ENCODE measurements at regions not wholly inside any gene's neighbourhood (a gene's known extent, or its start where the extent isn't known, plus 50 kb on each side); places are given as distances from the start of the nearest gene placed in this dataset.

DNA sequence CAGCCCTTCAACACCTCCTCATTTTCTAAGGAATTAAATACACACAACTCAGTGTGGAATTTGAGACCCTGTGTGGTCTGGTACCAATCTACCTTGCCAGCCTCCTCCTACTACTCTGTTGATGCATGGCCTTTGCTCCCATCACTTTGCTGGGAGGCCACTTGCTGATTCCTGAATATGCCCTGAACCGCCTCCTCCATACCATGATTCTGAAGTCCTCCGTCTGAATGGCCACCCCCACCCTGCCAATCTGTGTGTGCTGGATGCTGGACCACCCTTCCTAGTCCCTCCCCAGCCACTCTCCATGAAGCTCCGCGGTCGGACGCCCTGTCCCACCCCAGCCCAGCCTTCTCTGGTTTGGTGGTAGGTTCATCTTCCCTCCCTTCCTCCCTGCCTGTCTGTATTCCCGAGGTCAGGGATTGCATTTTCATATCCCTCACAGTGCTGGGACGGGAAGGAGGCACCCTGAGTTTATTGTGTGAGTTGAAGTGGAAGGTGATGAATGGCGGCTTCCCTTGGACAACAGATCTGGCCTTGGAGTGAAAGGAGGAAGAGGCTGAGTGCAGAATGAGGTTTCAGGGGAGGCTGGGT is 138.3 kb downstream of the CDC5L start:
- CTCF ChIA-PET: no interaction called here
- Mint-ChIP-seq H3K36me3 (ENCODE audit: insufficient read depth, unreplicated experiment) (no peaks in the 10 kb centered on the region), H3K4me1 (ENCODE audit: low read depth, unreplicated experiment) (no peaks in the 10 kb centered on the region), H3K27me3 (ENCODE audit: insufficient read depth, unreplicated experiment) (peaks cover 15% of the 10 kb centered on the region), H3K9me3 (ENCODE audit: unreplicated experiment) (no peaks in the 10 kb centered on the region), H3K27ac (ENCODE audit: unreplicated experiment) (no peak overlapping the region), H3K4me3 (ENCODE audit: unreplicated experiment) (no peak overlapping the region)
- Histone ChIP-seq H3K4me1 (no peaks in the 10 kb centered on the region), H3K9me3 (no peaks in the 10 kb centered on the region), H3K4me3 (ENCODE audit: low read depth, low read length) (no peak overlapping the region), H3K36me3 (ENCODE audit: control insufficient read depth, insufficient read depth, low read length) (no peaks in the 10 kb centered on the region), H3K27me3 (replicated peaks; ENCODE audit: control insufficient read depth, insufficient read depth, low read length) (no peaks in the 10 kb centered on the region)
- TF ChIP-seq CTCF (IDR thresholded peaks at IDR 0.05; ENCODE audit: insufficient read depth in 1 of 2, low read depth in 1 of 2, low read length in 1 of 2, severe bottlenecking in 1 of 2, unreplicated experiment in 1 of 2): no peak
- intact Hi-C loops (cut with micrococcal nuclease; ENCODE audit: unreplicated experiment): no loop called here
- DNase-seq: no peak
- no TSS peak for BruUV-seq (replicated peaks)
- POLR2A ChIA-PET: no interaction called here

DNA sequence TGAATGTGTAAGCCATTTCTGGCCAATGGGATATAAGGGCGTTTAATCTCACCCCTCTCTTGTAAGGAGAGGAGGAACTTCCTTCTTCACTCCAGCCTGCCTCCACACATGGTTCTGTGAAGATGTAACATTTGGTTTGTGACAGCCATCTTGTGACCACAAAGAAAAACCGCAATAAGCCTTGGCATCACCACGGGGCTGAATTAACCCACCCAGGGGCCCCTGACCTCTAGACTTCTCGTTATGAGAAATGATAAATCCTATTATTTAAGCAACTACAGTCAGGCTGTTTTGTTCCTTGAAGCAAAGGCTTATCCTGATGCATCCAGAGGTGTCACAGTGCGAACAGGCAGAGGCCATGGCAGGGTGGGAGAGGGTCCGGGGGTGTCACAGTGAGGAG is 139.7 kb downstream of the CDC5L start:
- Mint-ChIP-seq H3K36me3 (ENCODE audit: insufficient read depth, unreplicated experiment) (no peaks in the 10 kb centered on the region), H3K27ac (ENCODE audit: unreplicated experiment) (no peak overlapping the region), H3K27me3 (ENCODE audit: insufficient read depth, unreplicated experiment) (peaks cover 19% of the 10 kb centered on the region), H3K4me1 (ENCODE audit: low read depth, unreplicated experiment) (no peaks in the 10 kb centered on the region), H3K9me3 (ENCODE audit: unreplicated experiment) (no peaks in the 10 kb centered on the region), H3K4me3 (ENCODE audit: unreplicated experiment) (no peak overlapping the region)
- intact Hi-C loops (cut with micrococcal nuclease; ENCODE audit: unreplicated experiment): no loop called here
- no TSS peak for BruUV-seq (replicated peaks)
- CTCF ChIA-PET: interaction anchor here (0.5 kb wide), 1 partner anchor 51 kb away, joined by 3 read pairs; no protein-coding TSS in a partner anchor
- H3K4me3 ChIP-seq (ENCODE audit: low read depth, low read length): no peak overlapping the region
- H3K36me3 ChIP-seq (ENCODE audit: control insufficient read depth, insufficient read depth, low read length): no peaks in the 10 kb centered on the region
- no peaks in the 10 kb centered on the region for H3K9me3 ChIP-seq
- POLR2A ChIA-PET: no interaction called here
- H3K4me1 ChIP-seq: no peaks in the 10 kb centered on the region
- H3K27me3 ChIP-seq (replicated peaks; ENCODE audit: control insufficient read depth, insufficient read depth, low read length): no peaks in the 10 kb centered on the region
- no peak for DNase-seq
- TF ChIP-seq CTCF (IDR thresholded peaks at IDR 0.05; ENCODE audit: insufficient read depth in 1 of 2, low read depth in 1 of 2, low read length in 1 of 2, severe bottlenecking in 1 of 2, unreplicated experiment in 1 of 2): no peak

GRCh38 chr6:44527583-44528369 is 140.3 kb downstream of the CDC5L start:
- POLR2A ChIA-PET: no interaction called here
- CTCF ChIA-PET: interaction anchor here (0.5 kb wide), 1 partner anchor 52 kb away, joined by 3 read pairs; no protein-coding TSS in a partner anchor
- H3K4me3 ChIP-seq (ENCODE audit: low read depth, low read length): no peak overlapping the region
- peaks cover 19% of the 10 kb centered on the region for H3K27me3 Mint-ChIP-seq (ENCODE audit: insufficient read depth, unreplicated experiment)
- no peak overlapping the region for H3K27ac Mint-ChIP-seq (ENCODE audit: unreplicated experiment)
- no peak for TF ChIP-seq CTCF (IDR thresholded peaks at IDR 0.05; ENCODE audit: insufficient read depth in 1 of 2, low read depth in 1 of 2, low read length in 1 of 2, severe bottlenecking in 1 of 2, unreplicated experiment in 1 of 2)
- no peak for DNase-seq
- H3K36me3 Mint-ChIP-seq (ENCODE audit: insufficient read depth, unreplicated experiment): no peaks in the 10 kb centered on the region
- H3K4me1 Mint-ChIP-seq (ENCODE audit: low read depth, unreplicated experiment): no peaks in the 10 kb centered on the region
- no TSS peak for BruUV-seq (replicated peaks)
- H3K9me3 ChIP-seq: no peaks in the 10 kb centered on the region
- no peaks in the 10 kb centered on the region for H3K9me3 Mint-ChIP-seq (ENCODE audit: unreplicated experiment)
- no peaks in the 10 kb centered on the region for H3K36me3 ChIP-seq (ENCODE audit: control insufficient read depth, insufficient read depth, low read length)
- intact Hi-C loops (cut with micrococcal nuclease; ENCODE audit: unreplicated experiment): no loop called here
- no peaks in the 10 kb centered on the region for H3K27me3 ChIP-seq (replicated peaks; ENCODE audit: control insufficient read depth, insufficient read depth, low read length)
- no peak overlapping the region for H3K4me3 Mint-ChIP-seq (ENCODE audit: unreplicated experiment)
- H3K4me1 ChIP-seq: no peaks in the 10 kb centered on the region
